ENCODE measurements at regions not wholly inside any gene's neighbourhood (a gene's known extent, or its start where the extent isn't known, plus 50 kb on each side); places are given as distances from the start of the nearest gene placed in this dataset.

DNA sequence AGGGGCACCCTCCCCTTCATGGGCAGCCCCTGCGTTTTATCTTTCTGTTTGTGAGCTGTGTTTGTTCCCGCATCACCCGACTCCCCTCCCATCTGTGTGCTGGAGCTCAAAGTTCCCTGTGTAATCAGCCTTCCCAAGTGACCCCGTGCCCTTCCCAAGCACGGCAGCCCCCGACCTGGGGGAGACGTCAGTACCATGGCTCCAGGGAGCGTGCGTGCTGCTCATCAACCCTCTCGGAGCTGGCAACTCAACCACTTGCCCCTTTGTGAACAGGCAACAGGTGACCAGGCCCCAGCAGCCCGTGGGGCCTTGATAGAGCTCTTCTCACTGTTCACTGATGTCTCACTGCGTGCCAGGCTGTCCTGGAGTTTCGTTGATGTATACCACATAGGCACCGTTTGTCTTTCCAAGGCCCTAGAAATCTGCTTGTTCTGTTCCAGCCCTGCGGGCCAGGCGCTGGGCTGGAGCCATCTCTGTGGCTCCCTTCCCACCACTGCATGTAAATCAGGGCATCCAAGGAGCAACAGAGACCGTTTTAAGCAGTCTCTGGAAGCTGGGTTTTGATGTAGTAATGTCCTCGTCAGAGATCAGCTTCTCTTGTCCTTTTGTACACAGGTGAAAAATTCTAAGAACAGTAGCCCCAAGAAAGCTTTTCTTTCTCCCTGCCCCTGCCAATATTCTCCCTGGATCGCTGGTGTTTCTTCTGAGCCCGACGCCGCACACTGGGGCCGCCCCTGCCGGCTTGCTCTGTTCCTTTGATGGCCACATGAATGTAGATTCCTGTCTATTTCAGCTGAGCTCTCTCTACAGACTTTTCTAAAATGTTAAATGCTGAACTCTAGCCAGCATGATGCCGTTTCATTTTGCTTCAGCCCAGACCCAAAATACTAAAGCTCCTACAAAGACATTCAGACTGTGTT is 107.0 kb upstream of the PTPRM start (continued):
- TF ChIP-seq, protein P1, sequence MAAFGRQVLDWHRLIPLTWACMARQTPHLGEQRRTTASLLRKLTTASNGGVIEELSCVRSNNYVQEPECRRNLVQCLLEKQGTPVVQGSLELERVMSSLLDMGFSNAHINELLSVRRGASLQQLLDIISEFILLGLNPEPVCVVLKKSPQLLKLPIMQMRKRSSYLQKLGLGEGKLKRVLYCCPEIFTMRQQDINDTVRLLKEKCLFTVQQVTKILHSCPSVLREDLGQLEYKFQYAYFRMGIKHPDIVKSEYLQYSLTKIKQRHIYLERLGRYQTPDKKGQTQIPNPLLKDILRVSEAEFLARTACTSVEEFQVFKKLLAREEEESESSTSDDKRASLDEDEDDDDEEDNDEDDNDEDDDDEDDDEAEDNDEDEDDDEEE (CRISPR knock-in tag; IDR thresholded peaks at IDR 0.05): no peak
- 0 out of 2 replicates have a peak, but pooled peaks have one; percentile 19 for TF ChIP-seq ZNF768 (CRISPR knock-in tag; IDR thresholded peaks at IDR 0.05)
- TF ChIP-seq, protein P2, sequence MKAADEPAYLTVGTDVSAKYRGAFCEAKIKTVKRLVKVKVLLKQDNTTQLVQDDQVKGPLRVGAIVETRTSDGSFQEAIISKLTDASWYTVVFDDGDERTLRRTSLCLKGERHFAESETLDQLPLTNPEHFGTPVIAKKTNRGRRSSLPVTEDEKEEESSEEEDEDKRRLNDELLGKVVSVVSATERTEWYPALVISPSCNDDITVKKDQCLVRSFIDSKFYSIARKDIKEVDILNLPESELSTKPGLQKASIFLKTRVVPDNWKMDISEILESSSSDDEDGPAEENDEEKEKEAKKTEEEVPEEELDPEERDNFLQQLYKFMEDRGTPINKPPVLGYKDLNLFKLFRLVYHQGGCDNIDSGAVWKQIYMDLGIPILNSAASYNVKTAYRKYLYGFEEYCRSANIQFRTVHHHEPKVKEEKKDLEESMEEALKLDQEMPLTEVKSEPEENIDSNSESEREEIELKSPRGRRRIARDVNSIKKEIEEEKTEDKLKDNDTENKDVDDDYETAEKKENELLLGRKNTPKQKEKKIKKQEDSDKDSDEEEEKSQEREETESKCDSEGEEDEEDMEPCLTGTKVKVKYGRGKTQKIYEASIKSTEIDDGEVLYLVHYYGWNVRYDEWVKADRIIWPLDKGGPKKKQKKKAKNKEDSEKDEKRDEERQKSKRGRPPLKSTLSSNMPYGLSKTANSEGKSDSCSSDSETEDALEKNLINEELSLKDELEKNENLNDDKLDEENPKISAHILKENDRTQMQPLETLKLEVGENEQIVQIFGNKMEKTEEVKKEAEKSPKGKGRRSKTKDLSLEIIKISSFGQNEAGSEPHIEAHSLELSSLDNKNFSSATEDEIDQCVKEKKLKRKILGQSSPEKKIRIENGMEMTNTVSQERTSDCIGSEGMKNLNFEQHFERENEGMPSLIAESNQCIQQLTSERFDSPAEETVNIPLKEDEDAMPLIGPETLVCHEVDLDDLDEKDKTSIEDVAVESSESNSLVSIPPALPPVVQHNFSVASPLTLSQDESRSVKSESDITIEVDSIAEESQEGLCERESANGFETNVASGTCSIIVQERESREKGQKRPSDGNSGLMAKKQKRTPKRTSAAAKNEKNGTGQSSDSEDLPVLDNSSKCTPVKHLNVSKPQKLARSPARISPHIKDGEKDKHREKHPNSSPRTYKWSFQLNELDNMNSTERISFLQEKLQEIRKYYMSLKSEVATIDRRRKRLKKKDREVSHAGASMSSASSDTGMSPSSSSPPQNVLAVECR (CRISPR knock-in tag; IDR thresholded peaks at IDR 0.05; ENCODE audit: borderline replicate concordance): peak; percentile 47; the same call in 1 of the 2 replicates
- TF ChIP-seq, protein P3, sequence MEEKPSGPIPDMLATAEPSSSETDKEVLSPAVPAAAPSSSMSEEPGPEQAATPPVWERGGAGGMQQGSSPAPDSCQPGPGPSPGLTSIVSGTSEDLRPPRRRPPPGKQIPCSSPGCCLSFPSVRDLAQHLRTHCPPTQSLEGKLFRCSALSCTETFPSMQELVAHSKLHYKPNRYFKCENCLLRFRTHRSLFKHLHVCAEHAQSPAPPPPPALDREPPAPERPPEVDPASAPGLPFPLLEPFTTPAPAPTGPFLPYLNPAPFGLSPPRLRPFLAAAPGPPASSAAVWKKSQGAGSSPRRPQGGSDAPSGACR (CRISPR knock-in tag; IDR thresholded peaks at IDR 0.05): no peak
- 0 out of 2 replicates have a peak, but pooled peaks have one; percentile 39 for TF ChIP-seq ELF3 (CRISPR knock-in tag; IDR thresholded peaks at IDR 0.05)
- TF ChIP-seq SCMH1 (CRISPR knock-in tag; IDR thresholded peaks at IDR 0.05; ENCODE audit: borderline replicate concordance): no peak
- TF ChIP-seq, protein P4, sequence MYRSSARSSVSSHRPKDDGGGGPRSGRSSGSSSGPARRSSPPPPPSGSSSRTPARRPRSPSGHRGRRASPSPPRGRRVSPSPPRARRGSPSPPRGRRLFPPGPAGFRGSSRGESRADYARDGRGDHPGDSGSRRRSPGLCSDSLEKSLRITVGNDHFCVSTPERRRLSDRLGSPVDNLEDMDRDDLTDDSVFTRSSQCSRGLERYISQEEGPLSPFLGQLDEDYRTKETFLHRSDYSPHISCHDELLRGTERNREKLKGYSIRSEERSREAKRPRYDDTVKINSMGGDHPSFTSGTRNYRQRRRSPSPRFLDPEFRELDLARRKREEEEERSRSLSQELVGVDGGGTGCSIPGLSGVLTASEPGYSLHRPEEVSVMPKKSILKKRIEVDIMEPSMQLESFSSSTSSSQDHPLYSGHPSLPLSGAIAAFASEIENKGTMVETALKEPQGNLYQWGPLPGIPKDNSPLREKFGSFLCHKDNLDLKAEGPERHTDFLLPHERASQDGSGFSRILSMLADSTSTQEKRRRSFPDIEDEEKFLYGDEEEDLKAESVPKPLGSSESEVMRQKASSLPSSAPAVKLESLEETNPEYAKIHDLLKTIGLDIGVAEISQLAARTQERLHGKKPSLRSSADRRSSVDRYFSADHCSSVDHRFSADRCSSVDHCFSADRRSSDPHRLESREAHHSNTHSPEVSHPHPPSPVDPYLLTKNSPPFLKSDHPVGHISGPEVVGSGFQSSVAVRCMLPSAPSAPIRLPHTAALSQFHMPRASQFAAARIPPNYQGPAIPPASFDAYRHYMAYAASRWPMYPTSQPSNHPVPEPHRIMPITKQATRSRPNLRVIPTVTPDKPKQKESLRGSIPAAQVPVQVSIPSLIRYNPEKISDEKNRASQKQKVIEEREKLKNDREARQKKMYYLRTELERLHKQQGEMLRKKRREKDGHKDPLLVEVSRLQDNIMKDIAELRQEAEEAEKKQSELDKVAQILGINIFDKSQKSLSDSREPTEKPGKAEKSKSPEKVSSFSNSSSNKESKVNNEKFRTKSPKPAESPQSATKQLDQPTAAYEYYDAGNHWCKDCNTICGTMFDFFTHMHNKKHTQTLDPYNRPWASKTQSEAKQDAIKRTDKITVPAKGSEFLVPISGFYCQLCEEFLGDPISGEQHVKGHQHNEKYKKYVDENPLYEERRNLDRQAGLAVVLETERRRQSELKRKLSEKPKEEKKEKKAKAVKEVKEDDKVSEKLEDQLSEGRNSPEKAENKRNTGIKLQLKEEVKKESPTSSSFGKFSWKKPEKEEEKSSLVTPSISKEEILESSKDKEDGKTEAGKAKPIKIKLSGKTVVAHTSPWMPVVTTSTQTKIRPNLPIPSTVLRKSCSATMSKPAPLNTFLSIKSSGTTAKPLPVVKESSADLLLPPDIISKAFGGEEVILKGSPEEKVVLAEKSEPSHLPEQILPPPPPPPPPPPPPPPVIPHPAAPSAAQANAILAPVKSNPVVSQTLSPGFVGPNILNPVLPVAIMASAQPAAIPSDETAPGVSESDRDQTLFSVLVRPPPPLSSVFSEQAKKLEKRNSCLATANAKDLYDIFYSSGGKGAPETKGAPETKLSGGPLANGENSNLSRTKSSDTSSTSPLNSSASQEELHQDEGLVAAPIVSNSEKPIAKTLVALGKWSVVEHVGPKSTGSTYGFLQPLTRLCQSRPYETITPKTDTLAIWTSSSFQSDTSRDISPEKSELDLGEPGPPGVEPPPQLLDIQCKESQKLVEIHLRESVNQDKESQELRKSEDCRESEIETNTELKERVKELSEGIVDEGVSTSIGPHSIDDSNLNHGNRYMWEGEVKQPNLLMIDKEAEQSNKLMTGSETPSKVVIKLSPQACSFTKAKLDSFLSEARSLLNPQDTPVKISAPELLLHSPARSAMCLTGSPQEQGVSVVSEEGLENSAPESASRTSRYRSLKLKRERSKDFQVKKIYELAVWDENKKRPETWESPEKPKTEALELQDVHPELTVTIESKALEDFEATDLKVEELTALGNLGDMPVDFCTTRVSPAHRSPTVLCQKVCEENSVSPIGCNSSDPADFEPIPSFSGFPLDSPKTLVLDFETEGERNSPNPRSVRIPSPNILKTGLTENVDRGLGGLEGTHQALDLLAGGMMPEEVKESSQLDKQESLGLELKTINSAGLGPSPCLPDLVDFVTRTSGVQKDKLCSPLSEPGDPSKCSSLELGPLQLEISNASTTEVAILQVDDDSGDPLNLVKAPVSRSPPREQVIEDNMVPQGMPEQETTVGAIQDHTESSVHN (CRISPR knock-in tag; IDR thresholded peaks at IDR 0.05): 0 out of 2 replicates have a peak, but pooled peaks have one; percentile 63
- TF ChIP-seq ZNF891 (CRISPR knock-in tag; IDR thresholded peaks at IDR 0.05): peak; percentile 58; the same call in 1 of the 2 replicates
- TF ChIP-seq, protein P5, sequence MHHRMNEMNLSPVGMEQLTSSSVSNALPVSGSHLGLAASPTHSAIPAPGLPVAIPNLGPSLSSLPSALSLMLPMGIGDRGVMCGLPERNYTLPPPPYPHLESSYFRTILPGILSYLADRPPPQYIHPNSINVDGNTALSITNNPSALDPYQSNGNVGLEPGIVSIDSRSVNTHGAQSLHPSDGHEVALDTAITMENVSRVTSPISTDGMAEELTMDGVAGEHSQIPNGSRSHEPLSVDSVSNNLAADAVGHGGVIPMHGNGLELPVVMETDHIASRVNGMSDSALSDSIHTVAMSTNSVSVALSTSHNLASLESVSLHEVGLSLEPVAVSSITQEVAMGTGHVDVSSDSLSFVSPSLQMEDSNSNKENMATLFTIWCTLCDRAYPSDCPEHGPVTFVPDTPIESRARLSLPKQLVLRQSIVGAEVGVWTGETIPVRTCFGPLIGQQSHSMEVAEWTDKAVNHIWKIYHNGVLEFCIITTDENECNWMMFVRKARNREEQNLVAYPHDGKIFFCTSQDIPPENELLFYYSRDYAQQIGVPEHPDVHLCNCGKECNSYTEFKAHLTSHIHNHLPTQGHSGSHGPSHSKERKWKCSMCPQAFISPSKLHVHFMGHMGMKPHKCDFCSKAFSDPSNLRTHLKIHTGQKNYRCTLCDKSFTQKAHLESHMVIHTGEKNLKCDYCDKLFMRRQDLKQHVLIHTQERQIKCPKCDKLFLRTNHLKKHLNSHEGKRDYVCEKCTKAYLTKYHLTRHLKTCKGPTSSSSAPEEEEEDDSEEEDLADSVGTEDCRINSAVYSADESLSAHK (CRISPR knock-in tag; IDR thresholded peaks at IDR 0.05; ENCODE audit: borderline replicate concordance): no peak
